Activated CD8-positive, alpha-beta T cell treated with anti-CD3 and anti-CD28 coated beads for 36 hours (primary cell): ENCODE measurements at regions not wholly inside any gene's neighbourhood (a gene's known extent, or its start where the extent isn't known, plus 50 kb on each side); places are given as distances from the start of the nearest gene placed in this dataset.
"Not testable (repeated sequence)": the region's sequence is repeated elsewhere in the genome, so short reads cannot be mapped to it uniquely, and the experiment has no call there.

Experiments used
- ATAC-seq: fragments of 200-7000 bp; cut with Tn5 transposase; one replicate; pipeline ENCODE4 v1.10.0; 2021; ENCODE audit warnings: mild to moderate bottlenecking, moderate library complexity
- CTCF ChIA-PET: fragments of 350-600 bp; sonication (Branson Sonifier 250); formaldehyde crosslinking; loops from one replicate; lab custom pipeline; 2021; ENCODE audit warnings: antibody characterized with exemption; lab: Charles Lee
- POLR2A ChIA-PET: fragments of 350-600 bp; sonication (Branson Sonifier 250); formaldehyde crosslinking; loops from one replicate; lab custom pipeline; 2021; ENCODE audit warnings: antibody characterized with exemption; lab: Charles Lee
- DNase-seq: peaks from one replicate; pipeline ENCODE4 v3.0.0-alpha.2; 2020
- H3K27ac Mint-ChIP-seq: one replicate; pipeline ENCODE4 v1.8.0; 2021; ENCODE audit warnings: mild to moderate bottlenecking, mixed read lengths
- H3K27me3 Mint-ChIP-seq: one replicate; pipeline ENCODE4 v1.8.0; 2021; ENCODE audit warnings: mixed read lengths
- H3K36me3 Mint-ChIP-seq: one replicate; pipeline ENCODE4 v1.8.0; 2021; ENCODE audit warnings: low read depth, mixed read lengths
- H3K4me1 Mint-ChIP-seq: one replicate; pipeline ENCODE4 v1.8.0; 2021; ENCODE audit warnings: low read depth, mixed read lengths
- H3K4me3 Mint-ChIP-seq: one replicate; pipeline ENCODE4 v1.8.0; 2021; ENCODE audit warnings: mild to moderate bottlenecking, moderate library complexity, mixed read lengths
- H3K9me3 Mint-ChIP-seq: one replicate; pipeline ENCODE4 v1.8.0; 2021; ENCODE audit warnings: mixed read lengths
- CTCF ChIP-seq: fragments of 200-600 bp; IDR thresholded peaks from one replicate; pipeline ENCODE4 v1.8.0; 2022; ENCODE audit warnings: antibody characterized with exemption, mild to moderate bottlenecking
- intact Hi-C: fragments of 100-400 bp; cut with micrococcal nuclease; formaldehyde crosslinking; loops from one replicate; pipeline ENCODE4 v1.10.0; 2022

GRCh38 chr5:108536321-108536720 is 154.4 kb upstream of the FBXL17 start:
- Mint-ChIP-seq H3K9me3 (no peaks in the 10 kb centered on the region), H3K36me3 (no peaks in the 10 kb centered on the region), H3K27ac (no peak overlapping the region), H3K4me3 (no peak overlapping the region), H3K4me1 (no peaks in the 10 kb centered on the region), H3K27me3 (peaks cover 7% of the 10 kb centered on the region)
- no peak for TF ChIP-seq CTCF
- ChIA-PET POLR2A (no interaction called here), CTCF (no interaction called here)
- ATAC-seq: no peak
- no peak for DNase-seq
- intact Hi-C loops: no loop called here

- H3K27ac Mint-ChIP-seq, DNase-seq, intact Hi-C loops, H3K4me1 Mint-ChIP-seq, H3K27me3 Mint-ChIP-seq, H3K4me3 Mint-ChIP-seq, H3K36me3 Mint-ChIP-seq, H3K9me3 Mint-ChIP-seq, POLR2A ChIA-PET, ATAC-seq: not testable (repeated sequence)
- CTCF ChIA-PET: interaction anchor here (0.9 kb wide), 1 partner anchor 11 kb away, joined by 3 read pairs; no protein-coding TSS in a partner anchor
Measured at GRCh38 chr5:108532129-108532445, 150.2 kb upstream of the FBXL17 start.

GRCh38 chr5:108531367-108532128 is 149.7 kb upstream of the FBXL17 start:
- H3K4me1 Mint-ChIP-seq: no peaks in the 10 kb centered on the region
- H3K27ac Mint-ChIP-seq: no peak overlapping the region
- intact Hi-C loops: no loop called here
- peaks cover 7% of the 10 kb centered on the region for H3K27me3 Mint-ChIP-seq
- ChIA-PET POLR2A (no interaction called here), CTCF (interaction anchor here (0.9 kb wide), 1 partner anchor 10 kb away, joined by 3 read pairs; no protein-coding TSS in a partner anchor)
- H3K36me3 Mint-ChIP-seq: no peaks in the 10 kb centered on the region
- TF ChIP-seq CTCF: no peak
- ATAC-seq (no peak), DNase-seq (no peak)
- H3K9me3 Mint-ChIP-seq: peaks cover 3% of the 10 kb centered on the region
- no peak overlapping the region for H3K4me3 Mint-ChIP-seq

DNA sequence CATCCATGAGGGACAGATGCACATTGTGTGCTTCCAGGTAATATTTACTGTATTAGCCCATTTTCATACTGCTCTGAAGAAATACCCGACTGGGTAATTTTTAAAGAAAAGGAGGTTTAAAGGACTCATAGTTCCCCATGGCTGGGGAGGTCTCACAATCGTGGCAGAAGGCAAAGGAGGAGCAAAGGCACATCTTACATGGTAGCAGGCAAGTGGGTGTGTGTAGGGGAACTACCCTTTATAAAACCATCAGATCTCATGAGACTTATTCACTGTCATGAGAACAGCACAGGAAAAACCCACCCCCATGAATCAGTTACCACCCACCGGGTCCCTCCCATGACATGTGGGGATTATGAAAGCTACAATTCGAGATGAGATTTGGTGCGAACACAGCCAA is 148.8 kb upstream of the FBXL17 start:
- H3K4me3 Mint-ChIP-seq: no peak overlapping the region
- peaks cover 7% of the 10 kb centered on the region for H3K27me3 Mint-ChIP-seq
- no peaks in the 10 kb centered on the region for H3K4me1 Mint-ChIP-seq
- ATAC-seq: no peak
- POLR2A ChIA-PET: no interaction called here
- no peaks in the 10 kb centered on the region for H3K36me3 Mint-ChIP-seq
- H3K27ac Mint-ChIP-seq: no peak overlapping the region
- peaks cover 9% of the 10 kb centered on the region for H3K9me3 Mint-ChIP-seq
- no peak for TF ChIP-seq CTCF
- CTCF ChIA-PET: no interaction called here
- intact Hi-C loops: no loop called here
- DNase-seq: no peak

GRCh38 chr5:108529381-108529780 is 147.5 kb upstream of the FBXL17 start:
- no peak for TF ChIP-seq CTCF
- no peak for DNase-seq
- no peaks in the 10 kb centered on the region for H3K36me3 Mint-ChIP-seq
- H3K9me3 Mint-ChIP-seq: peaks cover 12% of the 10 kb centered on the region
- H3K4me1 Mint-ChIP-seq: no peaks in the 10 kb centered on the region
- no peak overlapping the region for H3K4me3 Mint-ChIP-seq
- CTCF ChIA-PET: no interaction called here
- ATAC-seq: no peak
- H3K27ac Mint-ChIP-seq: no peak overlapping the region
- H3K27me3 Mint-ChIP-seq: peaks cover 7% of the 10 kb centered on the region
- intact Hi-C loops: no loop called here
- POLR2A ChIA-PET: no interaction called here
